Umbilical cord (tissue), 1 donor: ENCODE measurements at regions not wholly inside any gene's neighbourhood (a gene's known extent, or its start where the extent isn't known, plus 50 kb on each side); places are given as distances from the start of the nearest gene placed in this dataset.

ENCODE experiments used
- DNase-seq: peaks from one replicate; pipeline ENCODE4 v3.0.0-alpha.2; 2015; ENCODE audit warnings: low spot score

DNA sequence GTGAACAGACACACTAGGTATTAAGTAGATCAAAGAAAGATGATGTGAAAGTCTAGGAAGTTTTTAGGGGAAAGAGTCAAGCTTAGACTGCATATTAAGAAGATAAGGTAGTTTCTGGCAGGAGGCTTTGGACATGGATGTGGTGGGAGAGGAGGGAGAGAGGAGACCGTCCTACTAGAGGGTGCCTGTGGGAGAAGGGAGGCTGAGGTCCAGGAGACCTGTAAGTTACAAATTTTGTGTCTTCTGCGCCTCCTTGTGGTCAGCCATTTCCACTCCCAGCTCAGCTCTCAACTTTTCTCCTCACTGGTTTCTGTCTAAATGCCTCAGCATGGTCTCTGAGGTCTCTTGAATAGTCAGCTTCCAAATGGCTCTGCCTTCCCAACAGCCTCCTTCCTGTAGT is 193.5 kb downstream of the UNC5CL start:
- DNase-seq: peak; percentile 85

DNA sequence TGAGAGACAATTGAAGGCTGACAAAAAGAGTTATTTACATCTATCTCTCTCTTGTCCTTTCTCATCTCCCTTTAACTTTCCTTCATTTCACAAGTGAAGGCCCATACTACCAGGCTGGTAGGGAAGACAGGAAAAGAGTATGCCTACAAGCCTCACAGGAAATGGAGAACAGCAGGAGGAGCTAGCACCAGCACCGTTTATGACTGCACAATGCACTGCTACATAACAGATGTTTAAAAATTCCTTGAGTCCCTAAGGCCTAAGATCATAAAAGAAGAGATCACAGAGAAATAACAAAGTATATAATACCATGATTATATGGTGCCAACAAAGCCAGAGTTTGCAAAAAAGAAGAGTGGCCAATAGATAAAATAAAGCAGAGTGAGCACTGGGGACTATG is 194.8 kb downstream of the UNC5CL start:
- peak; percentile 70 for DNase-seq

GRCh38 chr6:40841721-40842120 is 197.3 kb downstream of the UNC5CL start:
- DNase-seq: no peak

GRCh38 chr6:40832691-40833090 is 206.3 kb downstream of the UNC5CL start:
- DNase-seq: no peak

GRCh38 chr6:40831381-40831780 is 207.6 kb downstream of the UNC5CL start:
- no peak for DNase-seq

DNA sequence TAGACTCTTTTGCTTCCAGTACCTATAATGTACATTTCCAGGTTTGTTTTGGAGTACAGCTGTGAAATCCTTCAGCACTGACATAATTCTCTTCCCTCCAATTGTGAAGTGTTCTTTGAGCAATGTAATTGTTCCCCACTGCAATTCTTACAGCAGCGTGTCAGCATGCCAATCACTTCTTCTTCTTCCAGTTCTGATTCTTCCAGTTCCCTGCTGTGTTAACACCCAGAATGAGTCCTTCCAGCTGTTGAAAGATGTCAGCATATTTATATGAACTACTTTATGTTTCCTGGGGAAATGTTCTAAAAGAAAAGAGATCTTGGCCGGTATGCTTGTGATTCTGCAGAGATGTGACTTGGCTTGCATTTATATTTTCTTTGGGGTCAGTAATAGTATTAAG is 213.9 kb downstream of the UNC5CL start:
- peak; percentile 66 for DNase-seq

GRCh38 chr6:40823917-40824891 is 214.8 kb downstream of the UNC5CL start:
- DNase-seq: peak; percentile 63

- peak; percentile 82 for DNase-seq
Measured at GRCh38 chr6:40822619-40823018, 216.4 kb downstream of the UNC5CL start.

- DNase-seq: no peak
Measured at GRCh38 chr6:40819182-40819834, 219.7 kb downstream of the UNC5CL start.

- DNase-seq: no peak
Measured at GRCh38 chr6:40817369-40817768, 221.7 kb downstream of the UNC5CL start.

GRCh38 chr6:40816601-40817000 is 222.4 kb downstream of the UNC5CL start:
- DNase-seq: no peak

DNA sequence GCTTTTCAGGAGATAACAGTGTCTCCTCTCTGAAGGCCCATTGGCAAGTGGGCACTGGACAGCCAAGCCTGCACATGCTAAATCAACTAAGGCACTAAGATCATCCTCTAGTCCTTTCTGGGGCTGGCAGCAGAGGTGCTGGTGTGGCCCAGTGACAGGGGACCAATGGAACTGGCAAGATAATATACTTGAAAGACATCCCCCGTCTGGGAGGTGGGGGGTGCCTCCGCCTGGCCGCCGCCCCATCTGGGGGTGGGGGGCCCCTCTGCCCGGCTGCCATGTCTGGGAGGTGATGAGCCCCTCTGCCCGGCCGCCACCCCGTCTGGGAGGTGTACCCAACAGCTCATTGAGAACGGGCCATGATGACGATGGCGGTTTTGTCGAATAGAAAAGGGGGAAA is 223.3 kb downstream of the UNC5CL start:
- DNase-seq: no peak

- DNase-seq: no peak
Measured at GRCh38 chr6:40810171-40810570, 223.0 kb upstream of the LRFN2 start.

- no peak for DNase-seq
Measured at GRCh38 chr6:40809627-40810026, 222.5 kb upstream of the LRFN2 start.

GRCh38 chr6:40807484-40807883 is 220.3 kb upstream of the LRFN2 start:
- no peak for DNase-seq

DNA sequence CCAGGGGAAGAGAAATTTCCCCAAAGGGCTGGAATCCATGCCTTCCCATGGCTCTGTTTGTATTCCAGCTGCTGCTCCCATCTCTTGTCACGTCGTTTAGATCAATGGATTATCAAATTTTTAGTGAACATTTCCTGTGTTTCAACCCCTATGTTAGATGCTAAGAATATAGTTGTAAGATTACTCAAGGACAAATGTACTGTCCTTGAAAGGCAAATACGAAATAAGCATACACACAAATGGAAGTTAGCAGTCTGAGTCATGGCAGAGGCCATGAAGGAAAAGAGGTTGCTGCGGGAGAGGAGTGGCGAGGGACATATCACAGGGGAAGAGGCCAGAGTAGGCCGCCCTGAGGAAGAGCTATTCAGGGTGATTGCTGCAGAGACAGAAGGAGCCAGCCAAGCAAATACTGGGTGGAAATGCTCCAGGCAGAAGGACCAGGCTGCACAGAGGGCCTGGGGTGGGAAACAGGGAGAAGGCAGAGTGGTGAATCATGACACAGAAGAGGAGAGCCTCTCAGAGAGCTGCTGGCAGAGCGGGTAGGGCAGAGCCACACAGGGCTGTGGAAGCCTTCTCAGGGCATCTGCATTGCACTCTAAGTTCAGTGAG is 219.2 kb upstream of the LRFN2 start:
- DNase-seq: peak; percentile 50

DNA sequence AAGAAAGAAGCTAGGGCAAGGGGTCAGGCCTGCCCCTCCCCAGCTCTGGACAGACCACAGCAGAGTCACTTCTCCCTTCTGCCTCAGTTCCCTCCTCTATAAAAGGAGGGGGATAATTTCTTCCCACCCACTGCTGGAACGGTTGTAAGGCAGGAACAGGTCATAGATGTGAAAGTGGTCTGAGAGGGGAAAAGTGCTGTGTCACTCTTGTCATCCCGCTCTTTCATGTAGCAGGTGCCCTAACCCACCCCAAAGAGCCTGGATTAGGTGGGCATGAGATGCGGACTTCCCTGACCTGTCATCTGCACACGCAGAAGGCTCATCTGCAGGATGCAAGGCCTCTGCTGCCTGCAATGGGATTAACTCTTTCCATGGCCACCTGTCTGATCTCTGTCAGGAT is 218.2 kb upstream of the LRFN2 start:
- no peak for DNase-seq

GRCh38 chr6:40804905-40805304 is 217.7 kb upstream of the LRFN2 start:
- no peak for DNase-seq

DNA sequence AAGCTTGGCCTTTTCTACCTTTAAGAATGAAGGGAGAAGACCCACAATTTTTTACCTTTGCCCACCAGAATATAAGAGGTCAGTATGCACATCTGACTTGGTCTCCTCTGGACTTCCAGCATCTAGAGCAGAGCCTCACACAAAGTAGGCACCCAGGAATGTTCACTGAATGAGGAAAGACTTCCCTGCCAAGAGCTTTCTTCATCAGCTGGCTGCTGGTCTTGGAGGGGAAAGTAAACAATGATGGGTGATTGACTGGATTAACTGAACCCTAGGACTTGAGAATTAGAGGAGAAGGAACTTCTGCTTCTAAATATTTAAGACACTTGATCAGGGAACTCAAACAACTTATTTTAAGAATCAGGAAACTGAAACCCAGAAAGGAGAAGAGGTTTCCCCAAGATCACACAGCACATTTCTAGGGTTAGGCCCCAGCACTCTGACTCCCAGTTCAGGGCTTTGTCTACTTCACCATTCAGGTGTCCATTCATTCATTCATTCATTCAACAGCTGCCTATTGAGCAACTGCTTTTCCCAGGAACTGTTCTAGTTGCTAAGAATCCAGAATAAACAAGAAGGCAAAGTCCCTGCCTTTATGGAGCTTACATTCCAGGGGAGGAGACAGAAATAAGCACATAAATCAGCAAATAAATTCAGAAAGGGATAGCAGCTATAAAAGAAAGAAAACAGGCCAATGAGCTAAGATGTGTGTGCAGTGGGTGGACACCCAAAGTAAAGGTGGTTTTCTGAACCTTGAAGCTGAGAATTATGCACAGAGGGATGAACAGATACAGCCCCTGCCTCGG is 216.9 kb upstream of the LRFN2 start:
- no peak for DNase-seq

DNA sequence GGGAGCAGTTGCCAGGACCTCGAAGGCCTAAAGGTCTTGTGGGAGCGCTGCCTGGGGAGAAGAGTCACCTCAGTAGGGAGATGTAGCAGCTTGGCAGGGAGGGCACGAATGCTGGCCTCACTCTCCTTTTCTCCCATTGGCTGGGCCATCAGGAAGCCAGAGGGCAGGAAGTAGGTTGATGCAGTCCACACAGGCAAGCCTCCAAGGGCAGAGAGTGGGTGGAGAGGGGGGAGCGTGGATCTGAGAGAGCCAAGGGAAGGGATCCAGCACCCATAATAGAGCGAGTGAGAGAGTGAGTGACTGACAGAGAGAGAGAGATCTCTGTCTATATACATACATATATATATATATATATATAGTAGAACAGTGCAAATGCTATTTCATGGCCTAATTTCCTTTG is 215.3 kb upstream of the LRFN2 start:
- DNase-seq: no peak

DNA sequence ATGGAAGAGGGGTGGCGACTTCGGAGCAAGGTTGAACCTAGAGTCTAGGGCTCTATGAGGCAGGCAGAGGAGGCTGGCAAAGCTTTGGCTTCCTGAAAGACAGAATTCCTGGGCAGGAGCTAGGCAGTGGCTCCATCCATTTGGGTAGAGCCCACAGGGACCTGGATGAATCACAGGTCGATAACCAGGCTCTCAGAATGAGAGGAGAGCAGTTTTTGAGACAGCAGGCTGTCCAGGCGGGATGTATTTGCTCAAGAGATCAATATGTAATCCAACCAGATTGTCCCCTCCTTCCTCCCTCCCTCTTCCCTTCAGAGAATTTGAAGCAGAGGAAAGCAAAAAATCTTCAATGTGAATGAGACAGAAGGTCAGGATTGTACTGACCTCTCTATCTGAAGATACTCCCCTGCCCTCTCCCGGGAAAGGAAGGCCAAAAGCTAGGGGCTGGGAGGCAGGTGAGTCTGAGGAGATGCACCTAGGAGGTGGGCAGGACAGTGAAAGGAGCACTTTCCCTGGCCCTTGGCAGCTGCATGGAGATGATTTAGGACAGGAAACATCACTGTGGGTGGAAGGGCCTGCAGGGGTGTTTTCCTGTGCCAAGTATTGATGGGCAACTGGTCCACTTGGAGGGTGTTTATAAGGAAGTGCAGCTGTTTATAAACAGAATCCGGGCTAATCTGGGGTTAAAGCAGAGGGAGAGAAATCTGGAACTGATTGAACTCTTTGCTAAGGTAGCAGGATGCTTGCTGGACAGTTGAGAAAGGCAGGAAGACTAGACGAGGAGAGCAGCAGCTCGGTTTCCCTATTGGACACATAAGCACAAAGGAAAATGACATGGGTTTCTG is 212.4 kb upstream of the LRFN2 start:
- no peak for DNase-seq
